Cardiac muscle cell (in vitro differentiated cells and primary cell): ENCODE measurements at regions not wholly inside any gene's neighbourhood (a gene's known extent, or its start where the extent isn't known, plus 50 kb on each side); places are given as distances from the start of the nearest gene placed in this dataset.

Experiments
- DNase-seq, 2 donors: peaks; one replicate each; pipeline versions ENCODE4 v3.0.0 to v3.0.0-alpha.2; 2010 to 2017; ENCODE audit warnings: low read depth in 1 of 2, low spot score in 1 of 2
- H3K27ac ChIP-seq: fragments of 200-600 bp; sonication (generic); 2 replicates; pipeline ENCODE4 v1.5.1; 2016
- H3K27me3 ChIP-seq: fragments of 200-600 bp; sonication (generic); 2 replicates; pipeline ENCODE4 v1.6.0; 2016; ENCODE audit warnings: control low read depth
- H3K36me3 ChIP-seq: fragments of 200-600 bp; sonication (generic); 2 replicates; pipeline ENCODE4 v1.5.1; 2016; ENCODE audit warnings: control low read depth
- H3K4me1 ChIP-seq: fragments of 200-600 bp; sonication (generic); 2 replicates; pipeline ENCODE4 v1.8.1; 2017; ENCODE audit warnings: low read depth, mild to moderate bottlenecking, mixed run types
- H3K4me3 ChIP-seq: fragments of 200-600 bp; sonication (generic); 2 replicates; pipeline ENCODE4 v1.5.1; 2016; ENCODE audit warnings: mild to moderate bottlenecking
- H3K9me3 ChIP-seq: fragments of 200-600 bp; sonication (generic); 2 replicates; pipeline ENCODE4 v1.5.1; 2017; ENCODE audit warnings: low read depth, mild to moderate bottlenecking, control low read depth
- TF ChIP-seq, protein P1 (sequence below): IDR thresholded peaks from 2 replicates; pipeline ENCODE4 v1.5.1; 2012; ENCODE audit warnings: low read depth, mild to moderate bottlenecking, low read length

DNA sequence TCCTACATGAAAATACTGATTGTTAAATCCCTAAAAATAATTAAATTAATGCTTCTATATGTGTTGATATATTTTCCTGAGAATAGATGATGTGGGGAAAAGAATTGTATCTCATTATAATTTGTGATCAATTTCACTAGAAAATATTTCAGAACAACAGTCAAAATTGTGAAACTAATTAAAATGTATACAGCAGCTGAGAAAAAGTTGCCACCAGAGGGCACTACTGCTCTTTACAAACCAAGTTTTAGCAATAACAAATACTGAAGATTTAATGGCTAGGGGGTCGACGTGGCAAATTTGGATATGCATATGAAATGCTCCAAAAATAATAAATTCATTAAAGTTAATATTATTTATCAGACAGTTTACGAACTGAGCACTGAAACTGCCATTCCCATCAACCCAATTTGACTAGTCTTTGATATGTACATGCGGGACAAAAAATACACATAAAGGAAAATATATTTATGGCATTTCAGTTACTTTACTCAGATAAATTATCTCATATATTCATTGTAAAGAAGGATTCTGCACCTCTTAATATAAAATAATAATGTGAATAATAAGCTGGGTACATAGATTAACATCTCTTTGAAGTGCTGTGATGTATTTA, 96.3 kb upstream of the TMPRSS15 start:
- Histone ChIP-seq H3K4me1 (no peaks in the 10 kb centered on the region), H3K27me3 (no peaks in the 10 kb centered on the region), H3K4me3 (no peak overlapping the region), H3K27ac (no peak overlapping the region), H3K9me3 (no peaks in the 10 kb centered on the region), H3K36me3 (no peaks in the 10 kb centered on the region)
- DNase-seq, result peak; percentile 50 to 71
- TF ChIP-seq, protein P1, sequence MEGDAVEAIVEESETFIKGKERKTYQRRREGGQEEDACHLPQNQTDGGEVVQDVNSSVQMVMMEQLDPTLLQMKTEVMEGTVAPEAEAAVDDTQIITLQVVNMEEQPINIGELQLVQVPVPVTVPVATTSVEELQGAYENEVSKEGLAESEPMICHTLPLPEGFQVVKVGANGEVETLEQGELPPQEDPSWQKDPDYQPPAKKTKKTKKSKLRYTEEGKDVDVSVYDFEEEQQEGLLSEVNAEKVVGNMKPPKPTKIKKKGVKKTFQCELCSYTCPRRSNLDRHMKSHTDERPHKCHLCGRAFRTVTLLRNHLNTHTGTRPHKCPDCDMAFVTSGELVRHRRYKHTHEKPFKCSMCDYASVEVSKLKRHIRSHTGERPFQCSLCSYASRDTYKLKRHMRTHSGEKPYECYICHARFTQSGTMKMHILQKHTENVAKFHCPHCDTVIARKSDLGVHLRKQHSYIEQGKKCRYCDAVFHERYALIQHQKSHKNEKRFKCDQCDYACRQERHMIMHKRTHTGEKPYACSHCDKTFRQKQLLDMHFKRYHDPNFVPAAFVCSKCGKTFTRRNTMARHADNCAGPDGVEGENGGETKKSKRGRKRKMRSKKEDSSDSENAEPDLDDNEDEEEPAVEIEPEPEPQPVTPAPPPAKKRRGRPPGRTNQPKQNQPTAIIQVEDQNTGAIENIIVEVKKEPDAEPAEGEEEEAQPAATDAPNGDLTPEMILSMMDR, result peak; percentile 56

DNA sequence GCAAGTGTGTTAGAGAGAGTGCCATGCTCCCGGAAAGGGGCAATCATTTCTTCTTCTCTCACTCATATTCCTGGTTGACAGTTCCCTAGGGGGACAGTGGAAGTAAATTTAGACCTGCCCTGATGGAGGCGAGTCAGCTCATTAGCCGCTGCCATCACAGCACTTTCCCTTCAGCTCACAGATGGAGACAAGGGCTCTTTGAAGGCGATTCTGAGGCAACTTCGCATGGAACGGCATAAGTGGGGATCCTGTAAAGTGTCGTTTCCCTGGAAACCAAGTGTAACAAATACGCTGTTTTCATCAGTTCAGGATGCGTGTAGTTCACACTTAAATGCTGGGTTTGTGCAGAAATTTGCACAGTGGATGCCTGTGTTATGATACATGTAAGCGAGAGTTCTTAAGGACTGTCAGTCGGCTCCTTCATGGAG, 114.5 kb upstream of the TMPRSS15 start:
- no peaks in the 10 kb centered on the region for H3K27me3 ChIP-seq
- DNase-seq, result no peak
- TF ChIP-seq, protein P1, result no peak

DNA sequence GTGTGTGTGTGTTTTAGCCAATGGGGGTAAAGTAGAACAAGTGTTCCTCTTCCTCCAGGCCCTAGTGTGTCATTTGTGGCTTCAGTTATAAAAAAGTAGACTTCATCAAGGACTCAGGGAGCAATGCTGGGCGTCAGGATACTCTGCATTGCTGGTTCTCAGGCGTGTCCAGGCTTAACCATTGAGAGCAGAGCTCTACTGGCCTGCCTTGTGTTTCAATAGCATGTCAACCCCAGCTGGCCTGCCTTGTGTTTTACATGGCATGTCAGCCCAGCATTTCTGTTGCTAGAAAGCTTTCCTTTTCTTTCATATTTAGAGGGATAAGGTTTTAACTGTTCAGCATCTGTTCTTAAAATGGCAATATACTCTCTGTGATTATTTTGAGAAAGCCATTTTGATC, 117.6 kb upstream of the TMPRSS15 start:
- no peaks in the 10 kb centered on the region for H3K4me1 ChIP-seq
- peak in 1 of 2 donors; percentile 8 for DNase-seq
- H3K36me3 ChIP-seq, result no peaks in the 10 kb centered on the region
- TF ChIP-seq, protein P1, result no peak
- no peak overlapping the region for H3K27ac ChIP-seq
- no peaks in the 10 kb centered on the region for H3K9me3 ChIP-seq
- H3K4me3 ChIP-seq, result no peak overlapping the region
- H3K27me3 ChIP-seq, result no peaks in the 10 kb centered on the region

More for the DNA sequence above, 114.5 kb upstream of the TMPRSS15 start:
- Histone ChIP-seq H3K4me3 (no peak overlapping the region), H3K27ac (no peak overlapping the region), H3K4me1 (no peaks in the 10 kb centered on the region), H3K36me3 (no peaks in the 10 kb centered on the region), H3K9me3 (no peaks in the 10 kb centered on the region)

DNA sequence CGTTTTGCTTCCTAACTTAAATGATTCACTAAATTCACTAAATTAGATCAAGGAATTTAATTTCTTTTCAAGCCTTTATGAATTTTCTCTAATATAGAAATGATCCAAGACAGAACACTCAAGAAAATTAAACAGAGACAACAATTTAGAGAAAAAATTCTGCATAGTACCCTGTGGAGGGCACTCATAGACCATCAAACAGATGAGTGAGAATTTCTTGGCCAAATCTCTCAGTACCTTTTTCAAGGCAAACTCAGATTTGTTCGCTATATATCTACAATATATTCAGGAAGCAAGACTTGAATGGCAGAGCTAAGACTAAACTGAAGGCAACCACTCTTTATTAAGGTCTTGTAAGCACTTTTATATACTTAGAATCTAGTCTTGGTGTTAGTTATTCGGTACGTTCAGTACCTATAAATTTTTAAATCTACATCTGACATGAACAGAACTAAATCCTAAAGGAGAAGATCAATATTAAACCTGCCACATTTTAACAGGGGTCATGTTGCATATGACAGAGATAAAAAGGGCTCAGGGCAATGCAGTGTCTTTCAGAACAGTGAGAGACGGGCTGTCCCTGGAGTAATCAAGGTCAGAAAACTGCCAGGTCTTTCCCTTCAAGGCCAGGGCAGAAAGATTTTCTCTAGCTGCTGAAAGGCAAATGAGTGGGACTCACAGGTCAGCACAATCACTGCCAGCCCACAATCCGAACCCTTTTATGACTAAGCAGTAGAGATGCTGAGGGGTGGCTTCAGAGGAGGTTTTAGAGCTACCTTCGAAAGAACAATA, 118.8 kb upstream of the TMPRSS15 start:
- DNase-seq, result peak in 1 of 2 donors; percentile 20
- Histone ChIP-seq H3K27ac (no peak overlapping the region), H3K9me3 (no peaks in the 10 kb centered on the region), H3K36me3 (no peaks in the 10 kb centered on the region), H3K4me1 (no peaks in the 10 kb centered on the region), H3K27me3 (no peaks in the 10 kb centered on the region), H3K4me3 (no peak overlapping the region)
- TF ChIP-seq, protein P1, result no peak

DNA sequence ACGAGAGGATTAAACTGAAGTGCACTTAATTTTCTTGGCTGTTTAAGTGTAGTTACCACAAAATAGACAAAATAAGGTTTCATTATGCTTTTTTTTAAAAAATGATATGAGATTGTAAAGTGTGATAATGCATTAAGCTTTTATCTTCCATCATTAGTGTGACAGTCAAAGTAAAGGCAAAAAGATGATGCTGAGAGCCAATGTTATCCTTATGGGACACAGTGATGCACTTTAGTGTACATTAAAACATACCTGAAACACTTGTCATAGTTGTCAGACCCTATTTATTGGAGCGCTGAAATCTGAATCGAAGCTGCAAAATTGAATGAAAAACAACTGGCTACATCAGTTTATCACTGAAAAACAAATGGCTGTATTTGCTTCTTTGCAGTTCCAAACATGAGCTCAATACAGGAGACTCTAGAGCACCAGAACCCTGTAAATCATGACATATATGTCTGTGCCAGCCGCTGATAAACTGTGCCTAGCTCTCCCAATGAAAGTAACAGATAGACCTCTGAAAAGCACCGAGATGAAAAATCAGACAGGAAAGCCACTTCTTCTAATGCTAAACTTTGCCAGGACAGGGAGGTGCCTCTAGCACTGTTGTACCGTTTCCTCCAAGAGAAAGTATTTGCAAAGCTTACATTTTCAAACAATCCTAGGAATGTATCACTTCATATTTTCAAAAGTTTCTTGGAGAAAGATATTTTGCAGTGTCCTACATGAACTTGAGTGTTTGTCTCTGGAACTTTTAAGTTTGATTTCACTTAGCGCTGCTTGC, 120.7 kb upstream of the TMPRSS15 start:
- no peak for DNase-seq
- Histone ChIP-seq H3K9me3 (no peaks in the 10 kb centered on the region), H3K27me3 (no peaks in the 10 kb centered on the region), H3K27ac (no peak overlapping the region), H3K36me3 (no peaks in the 10 kb centered on the region), H3K4me1 (no peaks in the 10 kb centered on the region), H3K4me3 (no peak overlapping the region)
- TF ChIP-seq, protein P1, result no peak
